H9 (cell line): ENCODE measurements at regions not wholly inside any gene's neighbourhood (a gene's known extent, or its start where the extent isn't known, plus 50 kb on each side); places are given as distances from the start of the nearest gene placed in this dataset.

Source experiments
- DNase-seq: peaks from one replicate; pipeline ENCODE4 v3.0.0-alpha.2; 2017
- H2AFZ ChIP-seq: one replicate; pipeline ENCODE4 v1.6.1; 2013; ENCODE audit warnings: mild to moderate bottlenecking, low read length, control low read depth, moderate library complexity
- H2AK5ac ChIP-seq: 2 replicates; pipeline ENCODE4 v1.6.1; 2013; ENCODE audit warnings: low read length, control low read depth, mixed read lengths; ENCODE audit not compliant: insufficient read length
- H2BK120ac ChIP-seq: one replicate; pipeline ENCODE4 v1.6.1; 2013; ENCODE audit warnings: low read depth, mild to moderate bottlenecking, low read length, control low read depth, inconsistent platforms; ENCODE audit not compliant: poor library complexity, severe bottlenecking
- H2BK12ac ChIP-seq: 2 replicates; pipeline ENCODE4 v1.6.1; 2013; ENCODE audit warnings: low read length, control low read depth, mixed read lengths, low read depth; ENCODE audit not compliant: insufficient read length
- H2BK15ac ChIP-seq: 2 replicates; pipeline ENCODE4 v1.6.1; 2013; ENCODE audit warnings: low read depth, low read length, control low read depth
- H2BK20ac ChIP-seq: one replicate; pipeline ENCODE4 v1.6.1; 2013; ENCODE audit warnings: low read depth, mild to moderate bottlenecking, low read length, control low read depth, inconsistent platforms; ENCODE audit not compliant: poor library complexity, severe bottlenecking
- H2BK5ac ChIP-seq: 2 replicates; pipeline ENCODE4 v1.6.1; 2013; ENCODE audit warnings: low read length, control low read depth, mixed read lengths; ENCODE audit not compliant: insufficient read length
- H3K14ac ChIP-seq: 2 replicates; pipeline ENCODE4 v1.6.1; 2013; ENCODE audit warnings: low read length, control low read depth; ENCODE audit not compliant: insufficient read depth
- H3K18ac ChIP-seq: 2 replicates; pipeline ENCODE4 v1.6.1; 2013; ENCODE audit warnings: low read depth, mild to moderate bottlenecking, mixed read lengths, low read length, control low read depth; ENCODE audit not compliant: insufficient read length
- H3K23ac ChIP-seq: 2 replicates; pipeline ENCODE4 v1.6.1; 2013; ENCODE audit warnings: low read length, control low read depth, mixed read lengths, low read depth; ENCODE audit not compliant: insufficient read length
- H3K23me2 ChIP-seq: 2 replicates; pipeline ENCODE4 v1.6.1; 2013; ENCODE audit warnings: low read depth, mild to moderate bottlenecking, mixed read lengths, low read length, control low read depth; ENCODE audit not compliant: insufficient read length, poor library complexity, severe bottlenecking
- H3K27ac ChIP-seq: 2 replicates; pipeline ENCODE4 v1.5.1; 2013; ENCODE audit warnings: low read length, control low read depth, mixed read lengths, low read depth; ENCODE audit not compliant: insufficient read length
- H3K27me3 ChIP-seq: 2 replicates; pipeline ENCODE4 v1.6.1; 2013; ENCODE audit warnings: low read length, control low read depth, inconsistent platforms; ENCODE audit not compliant: insufficient read depth
- H3K4ac ChIP-seq: 2 replicates; pipeline ENCODE4 v1.6.1; 2013; ENCODE audit warnings: low read depth, mild to moderate bottlenecking, control low read depth, inconsistent platforms, low read length, moderate library complexity
- H3K4me1 ChIP-seq: 2 replicates; pipeline ENCODE4 v1.6.1; 2013; ENCODE audit warnings: low read length, control low read depth, inconsistent platforms; ENCODE audit not compliant: insufficient read depth
- H3K4me2 ChIP-seq: 2 replicates; pipeline ENCODE4 v1.6.1; 2013; ENCODE audit warnings: low read length, control low read depth, mixed read lengths; ENCODE audit not compliant: insufficient read length, insufficient read depth
- H3K56ac ChIP-seq: 2 replicates; pipeline ENCODE4 v1.6.1; 2013; ENCODE audit warnings: low read depth, mild to moderate bottlenecking, mixed read lengths, low read length, control low read depth; ENCODE audit not compliant: insufficient read length
- H3K79me1 ChIP-seq: 2 replicates; pipeline ENCODE4 v1.6.1; 2013; ENCODE audit warnings: low read depth, mild to moderate bottlenecking, moderate library complexity, low read length, control low read depth, inconsistent platforms; ENCODE audit not compliant: insufficient read depth, poor library complexity, severe bottlenecking
- H3K79me2 ChIP-seq: 2 replicates; pipeline ENCODE4 v1.6.1; 2013; ENCODE audit warnings: low read length, control low read depth, inconsistent platforms; ENCODE audit not compliant: insufficient read depth
- H3K9ac ChIP-seq: 2 replicates; pipeline ENCODE4 v1.6.1; 2013; ENCODE audit warnings: low read length, control low read depth, mixed read lengths; ENCODE audit not compliant: insufficient read length; ENCODE audit errors: extremely low read depth
- H3K9me3 ChIP-seq: one replicate; pipeline ENCODE4 v1.6.1; 2013; ENCODE audit warnings: low read depth, low read length, inconsistent platforms; ENCODE audit not compliant: control insufficient read depth
- H3T11ph ChIP-seq: one replicate; pipeline ENCODE4 v1.6.1; 2013; ENCODE audit warnings: mild to moderate bottlenecking, low read length, control low read depth, inconsistent platforms
- H4K20me1 ChIP-seq: one replicate; pipeline ENCODE4 v1.6.1; 2013; ENCODE audit not compliant: control insufficient read depth, insufficient read length, insufficient read depth
- H4K5ac ChIP-seq: 2 replicates; pipeline ENCODE4 v1.6.1; 2013; ENCODE audit warnings: low read depth, mild to moderate bottlenecking, mixed read lengths, low read length, control low read depth; ENCODE audit not compliant: insufficient read length
- H4K8ac ChIP-seq: replicated peaks from 2 replicates; pipeline ENCODE4 v1.6.1; 2013; ENCODE audit warnings: low read length, control low read depth, mixed read lengths, low read depth; ENCODE audit not compliant: insufficient read length
- H4K91ac ChIP-seq: 2 replicates; pipeline ENCODE4 v1.6.1; 2013; ENCODE audit warnings: low read depth, mild to moderate bottlenecking, moderate library complexity, mixed read lengths, low read length, control low read depth; ENCODE audit not compliant: insufficient read length
- H3K27ac Mint-ChIP-seq, 3 experiments: 2 replicates in 2 of 3; 3 replicates in 1 of 3; pipeline ENCODE4 v1.8.0; 2020 to 2021; ENCODE audit warnings: mixed read lengths in 3 of 3, mild to moderate bottlenecking in 1 of 3, moderate library complexity in 1 of 3
- H3K27me3 Mint-ChIP-seq: 2 replicates; pipeline ENCODE4 v1.8.0; 2021; ENCODE audit warnings: low read depth, mild to moderate bottlenecking, moderate library complexity, mixed read lengths
- H3K36me3 Mint-ChIP-seq, 3 experiments: 2 replicates in 2 of 3; 3 replicates in 1 of 3; pipeline ENCODE4 v1.8.0; 2020 to 2021; ENCODE audit warnings: low read depth in 3 of 3, mixed read lengths in 3 of 3; ENCODE audit not compliant: insufficient read depth in 1 of 3
- H3K4me1 Mint-ChIP-seq, 2 experiments: 2 replicates each; pipeline ENCODE4 v1.8.0; 2020; ENCODE audit warnings: mixed read lengths in 2 of 2
- H3K4me3 Mint-ChIP-seq, 2 experiments: 2 replicates in 1 of 2; 3 replicates in 1 of 2; pipeline ENCODE4 v1.8.0; 2020 to 2021; ENCODE audit warnings: mild to moderate bottlenecking in 2 of 2, mixed read lengths in 2 of 2, moderate library complexity in 1 of 2
- H3K9me3 Mint-ChIP-seq, 2 experiments: 2 replicates in 1 of 2; 3 replicates in 1 of 2; pipeline ENCODE4 v1.8.0; 2020; ENCODE audit warnings: mild to moderate bottlenecking in 2 of 2, mixed read lengths in 2 of 2, moderate library complexity in 1 of 2
- WGBS: extraction: QIAGEN DNeasy Blood & Tissue Kit; methylation state at CpG from one replicate; pipeline ENCODE4 v1.1.7; 2013; ENCODE audit warnings: missing lambda C conversion rate, low lambda C conversion rate, mixed read lengths; ENCODE audit not compliant: insufficient read length; ENCODE audit errors: extremely low coverage; 5-methylcytosine and 5-hydroxymethylcytosine counted together
- TF ChIP-seq, protein P1 (sequence below): fragments of 200-600 bp; sonication (generic); conservative IDR thresholded peaks from 3 replicates; pipeline ENCODE4 v1.8.0; 2021; ENCODE audit warnings: antibody characterized with exemption, mild to moderate bottlenecking

- H3K27me3 Mint-ChIP-seq = no peaks in the 10 kb centered on the region
- Histone ChIP-seq H3K23ac (no peak overlapping the region), H3K27me3 (no peaks in the 10 kb centered on the region), H4K8ac (no peak overlapping the region), H3K27ac (no peak overlapping the region), H2BK20ac (no peak overlapping the region), H3K79me1 (no peaks in the 10 kb centered on the region), H3K4me2 (no peak overlapping the region), H3K9me3 (no peaks in the 10 kb centered on the region), H3K18ac (no peak overlapping the region), H2BK15ac (no peak overlapping the region), H3K4ac (no peak overlapping the region), H3K4me1 (peaks cover 3% of the 10 kb centered on the region; the same call in 1 of the 2 replicates), H3K9ac (no peak overlapping the region), H3K56ac (no peak overlapping the region), H2AFZ (no peak overlapping the region), H2BK5ac (no peak overlapping the region), H3T11ph (no peak overlapping the region), H4K5ac (no peak overlapping the region), H3K14ac (no peak overlapping the region), H4K91ac (no peak overlapping the region), H3K79me2 (no peaks in the 10 kb centered on the region), H2BK12ac (no peak overlapping the region), H2BK120ac (no peak overlapping the region), H4K20me1 (no peaks in the 10 kb centered on the region), H3K23me2 (no peaks in the 10 kb centered on the region), H2AK5ac (no peak overlapping the region)
- no peak overlapping the region for H3K4me3 Mint-ChIP-seq
- TF ChIP-seq, protein P1, sequence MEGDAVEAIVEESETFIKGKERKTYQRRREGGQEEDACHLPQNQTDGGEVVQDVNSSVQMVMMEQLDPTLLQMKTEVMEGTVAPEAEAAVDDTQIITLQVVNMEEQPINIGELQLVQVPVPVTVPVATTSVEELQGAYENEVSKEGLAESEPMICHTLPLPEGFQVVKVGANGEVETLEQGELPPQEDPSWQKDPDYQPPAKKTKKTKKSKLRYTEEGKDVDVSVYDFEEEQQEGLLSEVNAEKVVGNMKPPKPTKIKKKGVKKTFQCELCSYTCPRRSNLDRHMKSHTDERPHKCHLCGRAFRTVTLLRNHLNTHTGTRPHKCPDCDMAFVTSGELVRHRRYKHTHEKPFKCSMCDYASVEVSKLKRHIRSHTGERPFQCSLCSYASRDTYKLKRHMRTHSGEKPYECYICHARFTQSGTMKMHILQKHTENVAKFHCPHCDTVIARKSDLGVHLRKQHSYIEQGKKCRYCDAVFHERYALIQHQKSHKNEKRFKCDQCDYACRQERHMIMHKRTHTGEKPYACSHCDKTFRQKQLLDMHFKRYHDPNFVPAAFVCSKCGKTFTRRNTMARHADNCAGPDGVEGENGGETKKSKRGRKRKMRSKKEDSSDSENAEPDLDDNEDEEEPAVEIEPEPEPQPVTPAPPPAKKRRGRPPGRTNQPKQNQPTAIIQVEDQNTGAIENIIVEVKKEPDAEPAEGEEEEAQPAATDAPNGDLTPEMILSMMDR = no peak
- H3K4me1 Mint-ChIP-seq = peaks cover 43 to 49% of the 10 kb centered on the region in 2 experiments
- no peak for DNase-seq
- 100% methylated on average over 1 of the region's 4 CpGs for WGBS
- H3K36me3 Mint-ChIP-seq = peaks cover 0 to 16% (median 2%) of the 10 kb centered on the region in 3 experiments; a peak in 3 of 7 replicates
- no peak overlapping the region for H3K27ac Mint-ChIP-seq
- no peaks in the 10 kb centered on the region; a peak in 2 of 5 replicates for H3K9me3 Mint-ChIP-seq
Observed at GRCh38 chr6:139891471-139891870, 517.0 kb upstream of the CITED2 start.
